K562 (cell line): ENCODE measurements at regions not wholly inside any gene's neighbourhood (a gene's known extent, or its start where the extent isn't known, plus 50 kb on each side); places are given as distances from the start of the nearest gene placed in this dataset.

Experiments
- ATAC-seq: fragments of 200-7000 bp; cut with Tn5 transposase; 3 replicates; pipeline ENCODE4 v1.9.1; 2020; ENCODE audit warnings: moderate library complexity
- BruUV-seq: library from RNA; stranded (reverse); fragments of 400-500 nt; replicated peaks from 2 replicates; lab custom pipeline; 2021; lab: Mats Ljungman, UMichigan
- CTCF ChIA-PET: fragments of 300-600 bp; formaldehyde crosslinking; extraction: SDS; loops from one replicate; lab custom pipeline; 2021; ENCODE audit warnings: low intra/inter-chr PET ratio; lab: Yijun Ruan, JAX
- POLR2A ChIA-PET: fragments of 300-600, 350-650 bp; sonication (Branson Sonifier 250); formaldehyde crosslinking; extraction: SDS; loops from one replicate; lab custom pipeline; 2021; ENCODE audit warnings: antibody characterized with exemption, inconsistent platforms; lab: Yijun Ruan, JAX
- DNase-seq, 4 experiments: peaks; one replicate each; pipeline versions ENCODE4 v3.0.0 to v3.0.0-alpha.2; 2011 to 2018; ENCODE audit warnings: low spot score in 3 of 4, mixed read lengths in 3 of 4; ENCODE audit errors: extremely low read depth in 1 of 4
- FAIRE-seq: peaks from 2 replicates; lab custom pipeline; 2011; peaks lifted over from hg19 to GRCh38; lab: Jason Lieb, UNC
- H2AFZ ChIP-seq: 2 replicates; pipeline ENCODE4 v1.6.0; 2011; ENCODE audit warnings: low read depth, low read length, control low read depth, inconsistent platforms
- H3K27ac ChIP-seq: fragments of 200-600 bp; 3 replicates; pipeline ENCODE4 v1.8.0; 2011; ENCODE audit warnings: low read depth, mild to moderate bottlenecking, control low read depth, inconsistent platforms, low read length, moderate library complexity, mixed read lengths; ENCODE audit errors: extremely low read depth
- H3K27me3 ChIP-seq, 2 experiments: fragments of 300-600 bp in 1 of 2; 2 replicates in 1 of 2; 3 replicates in 1 of 2; pipeline versions ENCODE4 v1.6.0 to v1.8.0; 2011; ENCODE audit warnings: inconsistent platforms in 2 of 2, low read length in 2 of 2, mild to moderate bottlenecking in 1 of 2, mixed read lengths in 1 of 2, moderate library complexity in 1 of 2; ENCODE audit not compliant: control insufficient read depth in 2 of 2, insufficient read depth in 2 of 2
- H3K36me3 ChIP-seq: fragments of 300-600 bp; 3 replicates; pipeline ENCODE4 v1.8.0; 2011; ENCODE audit warnings: mild to moderate bottlenecking, low read length, inconsistent platforms; ENCODE audit not compliant: control insufficient read depth, insufficient read depth
- H3K4me1 ChIP-seq, 2 experiments: fragments of 200-600 bp in 1 of 2; replicated peaks in 1 of 2; 2 replicates in 1 of 2; 3 replicates in 1 of 2; pipeline versions ENCODE4 v1.5.1 to v1.8.0; 2011; ENCODE audit warnings: inconsistent platforms in 2 of 2, low read length in 2 of 2, mild to moderate bottlenecking in 1 of 2, mixed read lengths in 1 of 2, moderate library complexity in 1 of 2; ENCODE audit not compliant: control insufficient read depth in 2 of 2, insufficient read depth in 2 of 2
- H3K4me2 ChIP-seq: 2 replicates; pipeline ENCODE4 v1.6.1; 2011; ENCODE audit warnings: low read length, control low read depth, inconsistent platforms, mixed read lengths; ENCODE audit not compliant: insufficient read depth
- H3K4me3 ChIP-seq: fragments of 200-600 bp; sonication (generic), shearing (Covaris generic); 2 replicates; pipeline ENCODE4 v1.5.1; 2016; ENCODE audit warnings: control low read depth, inconsistent platforms
- H3K79me2 ChIP-seq: fragments of 200-600 bp; 3 replicates; pipeline ENCODE4 v1.8.0; 2011; ENCODE audit warnings: low read length, inconsistent platforms; ENCODE audit not compliant: control insufficient read depth, insufficient read depth
- H3K9ac ChIP-seq, 2 experiments: 2 replicates each; pipeline versions ENCODE4 v1.6.0 to v1.6.1; 2011; ENCODE audit warnings: low read depth in 2 of 2, low read length in 2 of 2, control low read depth in 1 of 2, inconsistent platforms in 1 of 2, mild to moderate bottlenecking in 1 of 2, mixed read lengths in 1 of 2; ENCODE audit not compliant: insufficient read depth in 1 of 2
- H3K9me1 ChIP-seq: one replicate; pipeline ENCODE4 v1.6.0; 2011; ENCODE audit warnings: inconsistent platforms, mild to moderate bottlenecking, low read length, moderate library complexity; ENCODE audit not compliant: control insufficient read depth, insufficient read depth
- H3K9me3 ChIP-seq: replicated peaks from 2 replicates; pipeline ENCODE4 v1.5.1; 2011; ENCODE audit warnings: low read depth, low read length, inconsistent platforms; ENCODE audit not compliant: control insufficient read depth, insufficient read depth
- H4K20me1 ChIP-seq: replicated peaks from 2 replicates; pipeline ENCODE4 v1.6.1; 2011; ENCODE audit warnings: low read length, inconsistent platforms, mixed read lengths; ENCODE audit not compliant: control insufficient read depth, insufficient read depth
- CHD7 ChIP-seq: fragments of 200-600 bp; sonication (generic); IDR thresholded peaks from one replicate; pipeline ENCODE4 v1.6.1; 2012; ENCODE audit warnings: mild to moderate bottlenecking, low read depth, low read length, inconsistent platforms
- GATA2 ChIP-seq: sonication (generic); formaldehyde crosslinking; IDR thresholded peaks from 2 replicates; pipeline ENCODE4 v1.4.0; 2020; ENCODE audit warnings: mild to moderate bottlenecking, missing genetic modification reagents
- HDAC2 ChIP-seq: fragments of 450-650 bp; IDR thresholded peaks from 2 replicates; pipeline ENCODE4 v1.6.1; 2016; ENCODE audit warnings: mild to moderate bottlenecking
- LARP7 ChIP-seq: fragments of 450-650 bp; IDR thresholded peaks from 2 replicates; pipeline ENCODE4 v1.6.1; 2016
- MECOM ChIP-seq: fragments of 250-450 bp; sonication (Bioruptor Pico); IDR thresholded peaks from 2 replicates; pipeline ENCODE4 v1.8.0; 2022; ENCODE audit warnings: inconsistent platforms
- PPARD ChIP-seq: fragments of 250-450 bp; sonication (Bioruptor Pico); IDR thresholded peaks from 2 replicates; pipeline ENCODE4 v1.8.0; 2022; ENCODE audit warnings: inconsistent platforms, mild to moderate bottlenecking, moderate library complexity
- USF2 ChIP-seq: sonication (generic); formaldehyde crosslinking; IDR thresholded peaks from 2 replicates; pipeline ENCODE4 v1.5.0; 2020; ENCODE audit warnings: missing genetic modification reagents
- ZNF551 ChIP-seq: fragments of 250-450 bp; sonication (Bioruptor Pico); IDR thresholded peaks from 2 replicates; pipeline ENCODE4 v1.5.0; 2021; ENCODE audit warnings: mild to moderate bottlenecking, moderate library complexity
- ZNF583 ChIP-seq: fragments of 250-450 bp; sonication (Bioruptor Pico); IDR thresholded peaks from 2 replicates; pipeline ENCODE4 v1.4.0; 2020
- WGBS: fragments of 100-300 bp; shearing (Covaris generic); methylation state at CpG from one replicate; pipeline ENCODE4 v1.1.6; 2016; ENCODE audit warnings: low coverage, mixed read lengths; ENCODE audit not compliant: insufficient coverage; ENCODE audit errors: missing lambda C conversion rate; 5-methylcytosine and 5-hydroxymethylcytosine counted together
- in situ Hi-C: fragments of 300-500 bp; cut with MboI; formaldehyde crosslinking; loops from 4 replicates; pipeline ENCODE4 v1.15.0; 2018; ENCODE audit warnings: inconsistent platforms, mixed read lengths
- intact Hi-C: fragments of 100-400 bp; cut with micrococcal nuclease; formaldehyde crosslinking; loops from 2 replicates; pipeline ENCODE4 v1.14.2; 2022

GRCh38 chr10:124249196-124249595 lies 155.8 kb upstream of the CHST15 start (continued):
- TF ChIP-seq LARP7 (no peak), ZNF551 (CRISPR knock-in tag) (no peak)

- H3K36me3 ChIP-seq = no peaks in the 10 kb centered on the region
- no peaks in the 10 kb centered on the region for H3K9me1 ChIP-seq
- no peak overlapping the region for H2AFZ ChIP-seq
- H3K79me2 ChIP-seq = no peaks in the 10 kb centered on the region
- ChIA-PET POLR2A (no interaction called here), CTCF (no interaction called here)
- under 1% methylated on average over 16 of the region's 18 CpGs for WGBS
- no peak overlapping the region for H3K9ac ChIP-seq
- no peak for ATAC-seq
- H4K20me1 ChIP-seq = no peaks in the 10 kb centered on the region
- BruUV-seq = no TSS peak
- intact Hi-C loops = no loop called here
- peaks cover 0 to 13% of the 10 kb centered on the region in 2 experiments; a peak in 1 of 5 replicates for H3K27me3 ChIP-seq
- no peak overlapping the region for H3K27ac ChIP-seq
- FAIRE-seq = no peak
- DNase-seq = no peak
- in situ Hi-C loops = no loop called here
- no peaks in the 10 kb centered on the region for H3K9me3 ChIP-seq
- no peak overlapping the region for H3K4me2 ChIP-seq
- no peaks in the 10 kb centered on the region; a peak in 1 of 5 replicates for H3K4me1 ChIP-seq
- no peak overlapping the region for H3K4me3 ChIP-seq
- no peak for TF ChIP-seq PPARD (CRISPR knock-in tag)
- no peak for TF ChIP-seq USF2
- TF ChIP-seq MECOM (CRISPR knock-in tag) = no peak
- TF ChIP-seq CHD7 = no peak
- no peak for TF ChIP-seq GATA2 (CRISPR knock-in tag)
- no peak for TF ChIP-seq ZNF583 (CRISPR knock-in tag)
- TF ChIP-seq HDAC2 = no peak
Observed at GRCh38 chr10:124248056-124249045, 155.0 kb upstream of the CHST15 start.
